Spinal cord (tissue), 9 donors: ENCODE measurements at regions not wholly inside any gene's neighbourhood (a gene's known extent, or its start where the extent isn't known, plus 50 kb on each side); places are given as distances from the start of the nearest gene placed in this dataset.

Source experiments
- DNase-seq, 6 donors: peaks; one replicate each; pipeline versions ENCODE4 v3.0.0 to v3.0.0-alpha.2; 2013 to 2015; ENCODE audit warnings: low spot score in 6 of 6, low read depth in 4 of 6
- H3K27ac ChIP-seq: one replicate; pipeline ENCODE4 v1.5.1; 2013; ENCODE audit warnings: low read depth, low read length, control low read depth
- H3K27me3 ChIP-seq: one replicate; pipeline ENCODE4 v1.6.1; 2013; ENCODE audit warnings: low read length; ENCODE audit not compliant: control insufficient read depth, insufficient read depth
- H3K36me3 ChIP-seq: one replicate; pipeline ENCODE4 v1.6.1; 2013; ENCODE audit warnings: low read length; ENCODE audit not compliant: control insufficient read depth, insufficient read depth
- H3K4me1 ChIP-seq: one replicate; pipeline ENCODE4 v1.6.1; 2013; ENCODE audit warnings: low read length; ENCODE audit not compliant: control insufficient read depth, insufficient read depth
- H3K4me3 ChIP-seq: one replicate; pipeline ENCODE4 v1.5.1; 2013; ENCODE audit warnings: low read depth, low read length, control low read depth
- H3K9me3 ChIP-seq: one replicate; pipeline ENCODE4 v1.6.1; 2013; ENCODE audit warnings: low read length; ENCODE audit not compliant: control insufficient read depth, insufficient read depth
- WGBS: methylation state at CpG from one replicate; pipeline ENCODE4 v1.1.5; 2013; ENCODE audit warnings: missing lambda C conversion rate; ENCODE audit not compliant: insufficient coverage; 5-methylcytosine and 5-hydroxymethylcytosine counted together
- donor health status: healthy.

GRCh38 chr15:66847565-66847991 is 145.5 kb downstream of the SMAD6 start:
- DNase-seq = no peak
- Histone ChIP-seq H3K36me3 (no peaks in the 10 kb centered on the region), H3K4me1 (peaks cover 43% of the 10 kb centered on the region), H3K27me3 (peaks cover 3% of the 10 kb centered on the region), H3K27ac (no peak overlapping the region), H3K9me3 (no peaks in the 10 kb centered on the region), H3K4me3 (no peak overlapping the region)
- WGBS = 89% methylated on average over 1 of the region's 1 CpG

- DNase-seq = no peak
- Histone ChIP-seq H3K36me3 (no peaks in the 10 kb centered on the region), H3K27ac (no peak overlapping the region), H3K4me1 (peaks cover 39% of the 10 kb centered on the region), H3K4me3 (no peak overlapping the region), H3K9me3 (no peaks in the 10 kb centered on the region), H3K27me3 (peaks cover 1% of the 10 kb centered on the region)
- 88% methylated on average over 4 of the region's 5 CpGs for WGBS
Observed at GRCh38 chr15:66848116-66848515, 146.1 kb downstream of the SMAD6 start.

- Histone ChIP-seq H3K36me3 (no peaks in the 10 kb centered on the region), H3K9me3 (no peaks in the 10 kb centered on the region), H3K4me1 (peaks cover 34% of the 10 kb centered on the region), H3K27ac (no peak overlapping the region), H3K27me3 (peaks cover 2% of the 10 kb centered on the region), H3K4me3 (no peak overlapping the region)
- 90% methylated on average over 9 of the region's 9 CpGs for WGBS
- DNase-seq = no peak
Observed at GRCh38 chr15:66848686-66849392, 146.8 kb downstream of the SMAD6 start.

GRCh38 chr15:66849393-66849745 is 147.3 kb downstream of the SMAD6 start:
- Histone ChIP-seq H3K4me3 (no peak overlapping the region), H3K36me3 (no peaks in the 10 kb centered on the region), H3K27ac (no peak overlapping the region), H3K27me3 (peaks cover 4% of the 10 kb centered on the region), H3K4me1 (peaks cover 34% of the 10 kb centered on the region), H3K9me3 (no peaks in the 10 kb centered on the region)
- WGBS = 100% methylated on average over 2 of the region's 3 CpGs
- no peak for DNase-seq

- Histone ChIP-seq H3K4me1 (peaks cover 34% of the 10 kb centered on the region), H3K36me3 (no peaks in the 10 kb centered on the region), H3K27ac (peak overlapping the region; percentile 61), H3K27me3 (peaks cover 6% of the 10 kb centered on the region), H3K4me3 (no peak overlapping the region), H3K9me3 (no peaks in the 10 kb centered on the region)
- DNase-seq = no peak
- WGBS = 75% methylated on average over 3 of the region's 4 CpGs
Observed at GRCh38 chr15:66849746-66850077, 147.7 kb downstream of the SMAD6 start.

GRCh38 chr15:66850078-66850991 is 148.3 kb downstream of the SMAD6 start:
- no peak overlapping the region for H3K4me3 ChIP-seq
- H3K27me3 ChIP-seq = peaks cover 6% of the 10 kb centered on the region
- no peaks in the 10 kb centered on the region for H3K9me3 ChIP-seq
- H3K27ac ChIP-seq = peak overlapping the region; percentile 61
- WGBS = 56% methylated on average over 24 of the region's 25 CpGs
- peaks cover 34% of the 10 kb centered on the region for H3K4me1 ChIP-seq
- H3K36me3 ChIP-seq = no peaks in the 10 kb centered on the region
- peak in 2 of 6 donors; percentile 42 to 65 for DNase-seq

- WGBS = 9% methylated on average over 3 of the region's 6 CpGs
- Histone ChIP-seq H3K36me3 (no peaks in the 10 kb centered on the region), H3K4me3 (no peak overlapping the region), H3K4me1 (peaks cover 34% of the 10 kb centered on the region), H3K27me3 (peaks cover 6% of the 10 kb centered on the region), H3K27ac (peak overlapping the region; percentile 61), H3K9me3 (no peaks in the 10 kb centered on the region)
- DNase-seq = no peak
Observed at GRCh38 chr15:66850996-66851310, 148.9 kb downstream of the SMAD6 start.

GRCh38 chr15:66851311-66852063 is 149.5 kb downstream of the SMAD6 start:
- Histone ChIP-seq H3K27me3 (peaks cover 6% of the 10 kb centered on the region), H3K4me1 (peaks cover 34% of the 10 kb centered on the region), H3K27ac (peak overlapping the region; percentile 61), H3K4me3 (no peak overlapping the region), H3K9me3 (no peaks in the 10 kb centered on the region), H3K36me3 (no peaks in the 10 kb centered on the region)
- 24% methylated on average over 22 of the region's 26 CpGs for WGBS
- DNase-seq = peak in 2 of 6 donors; percentile 87 to 88

GRCh38 chr15:66852064-66852905 is 150.2 kb downstream of the SMAD6 start:
- no peak overlapping the region for H3K4me3 ChIP-seq
- DNase-seq = no peak
- peaks cover 6% of the 10 kb centered on the region for H3K27me3 ChIP-seq
- no peaks in the 10 kb centered on the region for H3K36me3 ChIP-seq
- H3K4me1 ChIP-seq = peaks cover 34% of the 10 kb centered on the region
- H3K9me3 ChIP-seq = no peaks in the 10 kb centered on the region
- no peak overlapping the region for H3K27ac ChIP-seq
- WGBS = 93% methylated on average over 20 of the region's 25 CpGs
